Activated CD8-positive, alpha-beta memory T cell treated with anti-CD3 and anti-CD28 coated beads, Interleukin-2, amount 50 U/mL, for 24 hours (primary cell): ENCODE measurements at regions not wholly inside any gene's neighbourhood (a gene's known extent, or its start where the extent isn't known, plus 50 kb on each side); places are given as distances from the start of the nearest gene placed in this dataset.
"Not testable (repeated sequence)": the region's sequence is repeated elsewhere in the genome, so short reads cannot be mapped to it uniquely, and the experiment has no call there.

ENCODE experiments used
- DNase-seq: peaks from one replicate; pipeline ENCODE4 v3.0.0-alpha.2; 2020; ENCODE audit errors: extremely low read depth

- no peak for DNase-seq
These were observed 1126.7 kb downstream of the TUSC7 start for GRCh38 chr3:117836296-117836695.

GRCh38 chr3:117837391-117837790 is 1127.8 kb downstream of the TUSC7 start:
- DNase-seq = no peak

- no peak for DNase-seq
These were observed 1132.5 kb downstream of the TUSC7 start for GRCh38 chr3:117842086-117842485.

- no peak for DNase-seq
These were observed 1133.8 kb downstream of the TUSC7 start for GRCh38 chr3:117843356-117843755.

GRCh38 chr3:117844676-117845075 is 1135.1 kb downstream of the TUSC7 start:
- DNase-seq = no peak

- no peak for DNase-seq
These were observed 1136.7 kb downstream of the TUSC7 start for GRCh38 chr3:117846238-117846637.

- no peak for DNase-seq
These were observed 1139.0 kb downstream of the TUSC7 start for GRCh38 chr3:117848606-117849005.

- no peak for DNase-seq
These were observed 1144.5 kb downstream of the TUSC7 start for GRCh38 chr3:117853923-117854668.

- DNase-seq = no peak
These were observed 1146.8 kb downstream of the TUSC7 start for GRCh38 chr3:117856354-117856753.

- DNase-seq = no peak
These were observed 1153.6 kb downstream of the TUSC7 start for GRCh38 chr3:117863146-117863545.

- DNase-seq = no peak
These were observed 1155.8 kb downstream of the TUSC7 start for GRCh38 chr3:117865338-117865737.

GRCh38 chr3:117868766-117869165 is 1159.2 kb downstream of the TUSC7 start:
- DNase-seq = no peak

GRCh38 chr3:117871934-117872333 is 1162.4 kb downstream of the TUSC7 start:
- DNase-seq = no peak

- DNase-seq = not testable (repeated sequence)
These were observed 1161.9 kb downstream of the IGSF11 start for GRCh38 chr3:117872594-117873248.

GRCh38 chr3:117873249-117873600 is 1161.4 kb downstream of the IGSF11 start:
- no peak for DNase-seq

GRCh38 chr3:117874028-117874690 is 1160.5 kb downstream of the IGSF11 start:
- DNase-seq = no peak

- no peak for DNase-seq
These were observed 1159.5 kb downstream of the IGSF11 start for GRCh38 chr3:117874904-117875874.

- no peak for DNase-seq
These were observed 1158.8 kb downstream of the IGSF11 start for GRCh38 chr3:117875887-117876286.

GRCh38 chr3:117880638-117881037 is 1154.0 kb downstream of the IGSF11 start:
- no peak for DNase-seq

- no peak for DNase-seq
These were observed 1153.4 kb downstream of the IGSF11 start for GRCh38 chr3:117881210-117881609.

GRCh38 chr3:117885011-117885441 is 1149.6 kb downstream of the IGSF11 start:
- DNase-seq = no peak

GRCh38 chr3:117886147-117886546 is 1148.5 kb downstream of the IGSF11 start:
- DNase-seq = no peak
